RWPE2 (cell line): ENCODE measurements at regions not wholly inside any gene's neighbourhood (a gene's known extent, or its start where the extent isn't known, plus 50 kb on each side); places are given as distances from the start of the nearest gene placed in this dataset.

Source experiments
- ATAC-seq: fragments of 200-7000 bp; cut with Tn5 transposase; 3 replicates; pipeline ENCODE4 v1.9.1; 2021; ENCODE audit warnings: low read depth
- DNase-seq: peaks from one replicate; pipeline ENCODE4 v3.0.0-alpha.2; 2020; ENCODE audit warnings: low spot score
- H3K27ac ChIP-seq: fragments of 450-650 bp; 2 replicates; pipeline ENCODE4 v1.5.1; 2017; ENCODE audit warnings: mild to moderate bottlenecking; ENCODE audit not compliant: poor library complexity, severe bottlenecking
- H3K27me3 ChIP-seq: fragments of 250-450 bp; sonication (Bioruptor Pico); 2 replicates; pipeline ENCODE4 v1.5.1; 2021; ENCODE audit warnings: mild to moderate bottlenecking, moderate library complexity; ENCODE audit not compliant: insufficient read depth, poor library complexity, severe bottlenecking
- H3K36me3 ChIP-seq: fragments of 250-450 bp; sonication (Bioruptor Pico); 2 replicates; pipeline ENCODE4 v1.5.1; 2020; ENCODE audit warnings: low read depth, mild to moderate bottlenecking, moderate library complexity
- H3K4me1 ChIP-seq: fragments of 250-450 bp; sonication (Bioruptor Pico); 2 replicates; pipeline ENCODE4 v1.5.1; 2021; ENCODE audit warnings: mild to moderate bottlenecking, moderate library complexity; ENCODE audit not compliant: insufficient read depth, poor library complexity, severe bottlenecking
- H3K4me3 ChIP-seq: fragments of 250-450 bp; sonication (Bioruptor Pico); 2 replicates; pipeline ENCODE4 v1.5.1; 2021; ENCODE audit warnings: mild to moderate bottlenecking, moderate library complexity; ENCODE audit not compliant: severe bottlenecking
- H3K9me3 ChIP-seq: fragments of 250-450 bp; sonication (Bioruptor Pico); 2 replicates; pipeline ENCODE4 v1.5.1; 2021; ENCODE audit warnings: mild to moderate bottlenecking, moderate library complexity; ENCODE audit not compliant: severe bottlenecking
- CTCF ChIP-seq: fragments of 450-650 bp; IDR thresholded peaks from one replicate; pipeline ENCODE4 v1.5.1; 2017; ENCODE audit warnings: mild to moderate bottlenecking, moderate library complexity; ENCODE audit not compliant: poor library complexity, severe bottlenecking

- H3K4me3 ChIP-seq: no peak overlapping the region
Measured at GRCh38 chr4:81358154-81358553, 113.6 kb downstream of the RASGEF1B start.

GRCh38 chr4:81356621-81357020 is 115.1 kb downstream of the RASGEF1B start:
- H3K27me3 ChIP-seq: no peaks in the 10 kb centered on the region
- DNase-seq (no peak), ATAC-seq (no peak)
- TF ChIP-seq CTCF: no peak
- no peaks in the 10 kb centered on the region for H3K9me3 ChIP-seq
- no peaks in the 10 kb centered on the region for H3K4me1 ChIP-seq
- H3K4me3 ChIP-seq: no peak overlapping the region
- H3K36me3 ChIP-seq: no peaks in the 10 kb centered on the region
- H3K27ac ChIP-seq: no peak overlapping the region

More at GRCh38 chr4:81358154-81358553, 113.6 kb downstream of the RASGEF1B start:
- DNase-seq (no peak), ATAC-seq (no peak)
- no peaks in the 10 kb centered on the region for H3K27me3 ChIP-seq
- no peak for TF ChIP-seq CTCF
- no peak overlapping the region for H3K27ac ChIP-seq
- H3K9me3 ChIP-seq: no peaks in the 10 kb centered on the region
- H3K36me3 ChIP-seq: no peaks in the 10 kb centered on the region
- H3K4me1 ChIP-seq: no peaks in the 10 kb centered on the region

GRCh38 chr4:81355136-81355535 is 116.6 kb downstream of the RASGEF1B start:
- Histone ChIP-seq H3K9me3 (no peaks in the 10 kb centered on the region), H3K36me3 (no peaks in the 10 kb centered on the region), H3K27ac (no peak overlapping the region), H3K27me3 (no peaks in the 10 kb centered on the region), H3K4me1 (no peaks in the 10 kb centered on the region), H3K4me3 (no peak overlapping the region)
- DNase-seq: no peak
- no peak for ATAC-seq
- TF ChIP-seq CTCF: no peak

- H3K27ac ChIP-seq: no peak overlapping the region
- no peaks in the 10 kb centered on the region for H3K27me3 ChIP-seq
- DNase-seq: no peak
- TF ChIP-seq CTCF: no peak
- no peak overlapping the region for H3K4me3 ChIP-seq
- no peak for ATAC-seq
- H3K9me3 ChIP-seq: no peaks in the 10 kb centered on the region
- no peaks in the 10 kb centered on the region for H3K36me3 ChIP-seq
- no peaks in the 10 kb centered on the region for H3K4me1 ChIP-seq
Measured at GRCh38 chr4:81353861-81354260, 117.8 kb downstream of the RASGEF1B start.

- H3K27ac ChIP-seq: no peak overlapping the region
- no peak for ATAC-seq
- no peak for TF ChIP-seq CTCF
- H3K4me1 ChIP-seq: no peaks in the 10 kb centered on the region
- H3K9me3 ChIP-seq: no peaks in the 10 kb centered on the region
- no peak for DNase-seq
- no peaks in the 10 kb centered on the region for H3K27me3 ChIP-seq
- no peaks in the 10 kb centered on the region for H3K36me3 ChIP-seq
- H3K4me3 ChIP-seq: no peak overlapping the region
Measured at GRCh38 chr4:81352446-81352835, 119.3 kb downstream of the RASGEF1B start.
